DOHH2 (cell line): ENCODE measurements at regions not wholly inside any gene's neighbourhood (a gene's known extent, or its start where the extent isn't known, plus 50 kb on each side); places are given as distances from the start of the nearest gene placed in this dataset.

ENCODE experiments used
- H3F3A ChIP-seq: fragments of 200-600 bp; sonication (generic), shearing (Covaris generic); 2 replicates; pipeline ENCODE4 v1.6.0; 2016; ENCODE audit warnings: antibody characterized with exemption, mild to moderate bottlenecking; ENCODE audit not compliant: control insufficient read depth, insufficient read depth
- H3K27ac ChIP-seq: fragments of 200-600 bp; sonication (generic); 2 replicates; pipeline ENCODE4 v1.5.1; 2014; ENCODE audit warnings: low read depth, mild to moderate bottlenecking, low read length, moderate library complexity
- H3K27me3 ChIP-seq: fragments of 200-600 bp; sonication (generic); 2 replicates; pipeline ENCODE4 v1.6.1; 2014; ENCODE audit warnings: mild to moderate bottlenecking, low read length, mixed read lengths; ENCODE audit not compliant: control insufficient read depth
- H3K36me3 ChIP-seq: fragments of 200-600 bp; sonication (generic); 2 replicates; pipeline ENCODE4 v1.6.1; 2014; ENCODE audit warnings: mild to moderate bottlenecking, low read length, moderate library complexity, mixed read lengths; ENCODE audit not compliant: control insufficient read depth
- H3K4me1 ChIP-seq: fragments of 200-600 bp; sonication (generic); 2 replicates; pipeline ENCODE4 v1.6.1; 2014; ENCODE audit warnings: mild to moderate bottlenecking, low read length, mixed read lengths; ENCODE audit not compliant: control insufficient read depth
- H3K4me2 ChIP-seq: fragments of 200-600 bp; sonication (generic); 2 replicates; pipeline ENCODE4 v1.6.0; 2014; ENCODE audit warnings: mild to moderate bottlenecking, low read length, moderate library complexity
- H3K4me3 ChIP-seq: fragments of 200-600 bp; sonication (generic); 2 replicates; pipeline ENCODE4 v1.5.1; 2014; ENCODE audit warnings: mild to moderate bottlenecking, low read length, mixed read lengths
- H3K79me2 ChIP-seq: fragments of 200-600 bp; sonication (generic); 2 replicates; pipeline ENCODE4 v1.6.1; 2014; ENCODE audit warnings: mild to moderate bottlenecking, low read length, mixed read lengths; ENCODE audit not compliant: control insufficient read depth
- H3K9me2 ChIP-seq: fragments of 200-600 bp; sonication (generic); replicated peaks from 2 replicates; pipeline ENCODE4 v1.6.1; 2014; ENCODE audit warnings: mild to moderate bottlenecking, low read length, mixed read lengths; ENCODE audit not compliant: control insufficient read depth
- H3K9me3 ChIP-seq: fragments of 200-600 bp; sonication (generic); 2 replicates; pipeline ENCODE4 v1.6.1; 2014; ENCODE audit warnings: antibody characterized with exemption, low read length, mixed read lengths; ENCODE audit not compliant: control insufficient read depth, insufficient read depth
- H4K20me1 ChIP-seq: fragments of 200-600 bp; sonication (generic); 2 replicates; pipeline ENCODE4 v1.6.0; 2014; ENCODE audit warnings: low read depth, mild to moderate bottlenecking, antibody characterized with exemption, low read length, moderate library complexity; ENCODE audit not compliant: control insufficient read depth, insufficient read depth
- CTCF ChIP-seq: fragments of 200-600 bp; sonication (generic); IDR thresholded peaks from one replicate; pipeline ENCODE4 v1.5.1; 2014; ENCODE audit warnings: antibody characterized with exemption, mild to moderate bottlenecking, low read depth, low read length; ENCODE audit not compliant: poor library complexity, severe bottlenecking
- EZH2phosphoT487 ChIP-seq: fragments of 200-600 bp; sonication (generic); IDR thresholded peaks from 2 replicates; pipeline ENCODE4 v1.6.1; 2017; ENCODE audit warnings: borderline replicate concordance, mild to moderate bottlenecking, antibody characterized with exemption, low read length, moderate library complexity, mixed read lengths

GRCh38 chr3:41097896-41098496 lies 101.3 kb upstream of the CTNNB1 start:
- H3K36me3 ChIP-seq = no peaks in the 10 kb centered on the region
- H3K4me1 ChIP-seq = no peaks in the 10 kb centered on the region
- H3F3A ChIP-seq = no peaks in the 10 kb centered on the region
- no peak overlapping the region for H3K4me2 ChIP-seq
- no peaks in the 10 kb centered on the region for H4K20me1 ChIP-seq
- no peaks in the 10 kb centered on the region for H3K27me3 ChIP-seq
- no peak overlapping the region for H3K27ac ChIP-seq
- H3K9me3 ChIP-seq = no peaks in the 10 kb centered on the region
- no peaks in the 10 kb centered on the region for H3K9me2 ChIP-seq
- TF ChIP-seq EZH2phosphoT487 (no peak), CTCF (no peak)
- no peak overlapping the region for H3K4me3 ChIP-seq
- H3K79me2 ChIP-seq = no peaks in the 10 kb centered on the region

- no peak overlapping the region for H3K27ac ChIP-seq
- no peak overlapping the region for H3K4me3 ChIP-seq
- H3K36me3 ChIP-seq = no peaks in the 10 kb centered on the region
- H3K4me2 ChIP-seq = no peak overlapping the region
- no peaks in the 10 kb centered on the region for H3K4me1 ChIP-seq
- no peaks in the 10 kb centered on the region for H3K9me3 ChIP-seq
- H3K27me3 ChIP-seq = no peaks in the 10 kb centered on the region
- H3K79me2 ChIP-seq = no peaks in the 10 kb centered on the region
- no peak for TF ChIP-seq CTCF
- TF ChIP-seq EZH2phosphoT487 = no peak
- no peaks in the 10 kb centered on the region for H4K20me1 ChIP-seq
- no peaks in the 10 kb centered on the region for H3F3A ChIP-seq
- H3K9me2 ChIP-seq = no peaks in the 10 kb centered on the region
Measured at GRCh38 chr3:41101231-41101630, 98.1 kb upstream of the CTNNB1 start.

GRCh38 chr3:41102053-41102556 lies 97.2 kb upstream of the CTNNB1 start:
- no peaks in the 10 kb centered on the region for H3K9me2 ChIP-seq
- H3K4me1 ChIP-seq = no peaks in the 10 kb centered on the region
- H3K9me3 ChIP-seq = no peaks in the 10 kb centered on the region
- no peak overlapping the region for H3K4me3 ChIP-seq
- H3K27me3 ChIP-seq = no peaks in the 10 kb centered on the region
- H3F3A ChIP-seq = no peaks in the 10 kb centered on the region
- H3K4me2 ChIP-seq = no peak overlapping the region
- H3K79me2 ChIP-seq = no peaks in the 10 kb centered on the region
- H4K20me1 ChIP-seq = no peaks in the 10 kb centered on the region
- H3K27ac ChIP-seq = no peak overlapping the region
- no peaks in the 10 kb centered on the region for H3K36me3 ChIP-seq
- TF ChIP-seq CTCF = no peak
- no peak for TF ChIP-seq EZH2phosphoT487
